Neural progenitor cell (in vitro differentiated cells): ENCODE measurements at regions not wholly inside any gene's neighbourhood (a gene's known extent, or its start where the extent isn't known, plus 50 kb on each side); places are given as distances from the start of the nearest gene placed in this dataset.

Experiments used
- DNase-seq: peaks from one replicate; pipeline ENCODE4 v3.0.0-alpha.2; 2016; ENCODE audit warnings: low spot score
- H2AFZ ChIP-seq: fragments of 200-600 bp; sonication (generic); replicated peaks from 2 replicates; pipeline ENCODE4 v1.6.1; 2016; ENCODE audit warnings: antibody characterized with exemption
- H3F3A ChIP-seq: fragments of 200-600 bp; sonication (generic); 2 replicates; pipeline ENCODE4 v1.6.1; 2016; ENCODE audit warnings: antibody characterized with exemption, low read depth
- H3K27ac ChIP-seq: fragments of 200-600 bp; sonication (generic); 2 replicates; pipeline ENCODE4 v1.5.1; 2016; ENCODE audit warnings: mild to moderate bottlenecking
- H3K27me3 ChIP-seq: fragments of 200-600 bp; sonication (generic); 2 replicates; pipeline ENCODE4 v1.6.1; 2016; ENCODE audit warnings: mild to moderate bottlenecking, moderate library complexity
- H3K36me3 ChIP-seq: fragments of 200-600 bp; sonication (generic); 2 replicates; pipeline ENCODE4 v1.5.1; 2016
- H3K4me1 ChIP-seq: fragments of 200-600 bp; sonication (generic); 2 replicates; pipeline ENCODE4 v1.6.1; 2016; ENCODE audit warnings: mixed run types
- H3K4me2 ChIP-seq: fragments of 200-600 bp; sonication (generic); 2 replicates; pipeline ENCODE4 v1.6.1; 2016
- H3K4me3 ChIP-seq: fragments of 200-600 bp; sonication (generic); 2 replicates; pipeline ENCODE4 v1.5.1; 2016
- H3K79me2 ChIP-seq: fragments of 200-600 bp; sonication (generic); 2 replicates; pipeline ENCODE4 v1.6.1; 2016; ENCODE audit warnings: low read depth
- H3K9ac ChIP-seq: fragments of 200-600 bp; sonication (generic); 2 replicates; pipeline ENCODE4 v1.6.1; 2016
- H3K9me3 ChIP-seq: fragments of 200-600 bp; sonication (generic); 2 replicates; pipeline ENCODE4 v1.5.1; 2016; ENCODE audit warnings: low read depth
- H4K20me1 ChIP-seq: fragments of 200-600 bp; sonication (generic); 2 replicates; pipeline ENCODE4 v1.6.1; 2016; ENCODE audit warnings: low read depth
- H3K27ac Mint-ChIP-seq: 3 replicates; pipeline ENCODE4 v1.8.0; 2021; ENCODE audit warnings: mixed read lengths
- H3K27me3 Mint-ChIP-seq: 2 replicates; pipeline ENCODE4 v1.8.0; 2022; ENCODE audit warnings: low read depth, mild to moderate bottlenecking, inconsistent platforms, moderate library complexity, mixed read lengths; ENCODE audit not compliant: insufficient read depth
- H3K36me3 Mint-ChIP-seq: 3 replicates; pipeline ENCODE4 v1.8.0; 2021; ENCODE audit warnings: mixed read lengths
- H3K4me1 Mint-ChIP-seq: 3 replicates; pipeline ENCODE4 v1.8.0; 2021; ENCODE audit warnings: mixed read lengths
- H3K4me3 Mint-ChIP-seq: 3 replicates; pipeline ENCODE4 v1.8.0; 2021; ENCODE audit warnings: mild to moderate bottlenecking, moderate library complexity, mixed read lengths
- H3K9me3 Mint-ChIP-seq: 3 replicates; pipeline ENCODE4 v1.8.0; 2020; ENCODE audit warnings: mixed read lengths
- CTCF ChIP-seq: fragments of 200-600 bp; sonication (generic); IDR thresholded peaks from 2 replicates; pipeline ENCODE4 v1.5.1; 2017; ENCODE audit warnings: antibody characterized with exemption, mild to moderate bottlenecking
- EZH2 ChIP-seq: fragments of 200-600 bp; sonication (generic); IDR thresholded peaks from 2 replicates; pipeline ENCODE4 v1.6.1; 2017; ENCODE audit warnings: antibody characterized with exemption, mild to moderate bottlenecking, moderate library complexity
- EZH2phosphoT487 ChIP-seq: fragments of 200-600 bp; sonication (generic); IDR thresholded peaks from 2 replicates; pipeline ENCODE4 v1.6.1; 2017; ENCODE audit warnings: antibody characterized with exemption

- H3K4me2 ChIP-seq: no peak overlapping the region
- Mint-ChIP-seq H3K36me3 (no peaks in the 10 kb centered on the region), H3K4me1 (peaks cover 30% of the 10 kb centered on the region), H3K27ac (peak overlapping the region; percentile 87), H3K9me3 (peaks cover 14% of the 10 kb centered on the region), H3K27me3 (peaks cover 15% of the 10 kb centered on the region), H3K4me3 (no peak overlapping the region)
- no peak overlapping the region for H3K27ac ChIP-seq
- H3K27me3 ChIP-seq: peaks cover 5% of the 10 kb centered on the region
- TF ChIP-seq EZH2phosphoT487: no peak
- TF ChIP-seq CTCF: no peak
- no peak for TF ChIP-seq EZH2
- no peak for DNase-seq
- H3K36me3 ChIP-seq: no peaks in the 10 kb centered on the region
- H3K9me3 ChIP-seq: no peaks in the 10 kb centered on the region
- H3K4me1 ChIP-seq: peaks cover 13% of the 10 kb centered on the region
- peaks cover 3% of the 10 kb centered on the region for H3F3A ChIP-seq
- no peaks in the 10 kb centered on the region for H3K79me2 ChIP-seq
- H3K9ac ChIP-seq: no peak overlapping the region
- H4K20me1 ChIP-seq: no peaks in the 10 kb centered on the region
- no peak overlapping the region for H3K4me3 ChIP-seq
- no peak overlapping the region for H2AFZ ChIP-seq
Observed at GRCh38 chr10:131723297-131724168, 177.3 kb upstream of the PPP2R2D start.

- no peak overlapping the region for H3K9ac ChIP-seq
- H3K36me3 Mint-ChIP-seq: no peaks in the 10 kb centered on the region
- peaks cover 5% of the 10 kb centered on the region for H3K27me3 ChIP-seq
- H3K27ac Mint-ChIP-seq: peak overlapping the region; percentile 87
- H3K9me3 ChIP-seq: no peaks in the 10 kb centered on the region
- H3K4me1 ChIP-seq: peaks cover 19% of the 10 kb centered on the region
- peaks cover 3% of the 10 kb centered on the region for H3F3A ChIP-seq
- peaks cover 15% of the 10 kb centered on the region for H3K27me3 Mint-ChIP-seq
- H3K9me3 Mint-ChIP-seq: peaks cover 12% of the 10 kb centered on the region
- no peaks in the 10 kb centered on the region for H4K20me1 ChIP-seq
- H3K4me1 Mint-ChIP-seq: peaks cover 33% of the 10 kb centered on the region
- H3K4me3 ChIP-seq: no peak overlapping the region
- TF ChIP-seq EZH2phosphoT487 (no peak), CTCF (no peak), EZH2 (no peak)
- no peak for DNase-seq
- H3K79me2 ChIP-seq: no peaks in the 10 kb centered on the region
- no peak overlapping the region for H3K4me3 Mint-ChIP-seq
- H3K36me3 ChIP-seq: no peaks in the 10 kb centered on the region
- H2AFZ ChIP-seq: no peak overlapping the region
- H3K27ac ChIP-seq: no peak overlapping the region
- H3K4me2 ChIP-seq: no peak overlapping the region
Observed at GRCh38 chr10:131724169-131724545, 176.7 kb upstream of the PPP2R2D start.

GRCh38 chr10:131724891-131725580 lies 175.8 kb upstream of the PPP2R2D start:
- no peak overlapping the region for H3K27ac Mint-ChIP-seq
- Histone ChIP-seq H3K36me3 (no peaks in the 10 kb centered on the region), H3K27ac (no peak overlapping the region), H4K20me1 (no peaks in the 10 kb centered on the region), H3K4me1 (peaks cover 21% of the 10 kb centered on the region), H3K9me3 (no peaks in the 10 kb centered on the region), H3K79me2 (no peaks in the 10 kb centered on the region), H3K4me3 (no peak overlapping the region), H3F3A (peaks cover 3% of the 10 kb centered on the region), H2AFZ (no peak overlapping the region), H3K27me3 (peaks cover 5% of the 10 kb centered on the region), H3K4me2 (no peak overlapping the region), H3K9ac (no peak overlapping the region)
- no peaks in the 10 kb centered on the region for H3K36me3 Mint-ChIP-seq
- peaks cover 38% of the 10 kb centered on the region for H3K4me1 Mint-ChIP-seq
- DNase-seq: no peak
- peaks cover 5% of the 10 kb centered on the region for H3K9me3 Mint-ChIP-seq
- peaks cover 16% of the 10 kb centered on the region for H3K27me3 Mint-ChIP-seq
- no peak overlapping the region for H3K4me3 Mint-ChIP-seq
- TF ChIP-seq EZH2: no peak
- no peak for TF ChIP-seq EZH2phosphoT487
- no peak for TF ChIP-seq CTCF
